ENCODE measurements at regions not wholly inside any gene's neighbourhood (a gene's known extent, or its start where the extent isn't known, plus 50 kb on each side); places are given as distances from the start of the nearest gene placed in this dataset.

GRCh38 chr20:40587038-40587437, 102.0 kb downstream of the MAFB start:
- H3K4me2 ChIP-seq (ENCODE audit: low read depth, low read length, poor library complexity, severe bottlenecking): no peak overlapping the region
- no peaks in the 10 kb centered on the region for H3K4me1 ChIP-seq (ENCODE audit: insufficient read depth, low read length, poor library complexity, severe bottlenecking)
- TF ChIP-seq EZH2phosphoT487 (IDR thresholded peaks at IDR 0.05; ENCODE audit: borderline replicate concordance): no peak
- no peak for TF ChIP-seq CTCF (conservative IDR thresholded peaks at IDR 0.05; ENCODE audit: low read length)
- no peaks in the 10 kb centered on the region for H3K27me3 ChIP-seq (ENCODE audit: insufficient read depth, low read length, poor library complexity, severe bottlenecking)
- H3F3A ChIP-seq (ENCODE audit: low read depth): no peaks in the 10 kb centered on the region
- H3K79me2 ChIP-seq (ENCODE audit: insufficient read depth, low read length): no peaks in the 10 kb centered on the region
- H3K9ac ChIP-seq (ENCODE audit: low read depth, low read length, poor library complexity, severe bottlenecking): no peak overlapping the region
- H4K20me1 ChIP-seq (ENCODE audit: insufficient read depth, low read length, poor library complexity, severe bottlenecking): no peaks in the 10 kb centered on the region
- H3K4me3 ChIP-seq (ENCODE audit: low read length, poor library complexity, severe bottlenecking): no peak overlapping the region
- no peak overlapping the region for H2AFZ ChIP-seq (ENCODE audit: low read length)
- H3K9me3 ChIP-seq (ENCODE audit: insufficient read depth, low read depth, low read length): no peaks in the 10 kb centered on the region
- H3K9me2 ChIP-seq (replicated peaks; ENCODE audit: low read depth, low read length): no peaks in the 10 kb centered on the region
- no peaks in the 10 kb centered on the region for H3K36me3 ChIP-seq (ENCODE audit: insufficient read depth, low read length)

DNA sequence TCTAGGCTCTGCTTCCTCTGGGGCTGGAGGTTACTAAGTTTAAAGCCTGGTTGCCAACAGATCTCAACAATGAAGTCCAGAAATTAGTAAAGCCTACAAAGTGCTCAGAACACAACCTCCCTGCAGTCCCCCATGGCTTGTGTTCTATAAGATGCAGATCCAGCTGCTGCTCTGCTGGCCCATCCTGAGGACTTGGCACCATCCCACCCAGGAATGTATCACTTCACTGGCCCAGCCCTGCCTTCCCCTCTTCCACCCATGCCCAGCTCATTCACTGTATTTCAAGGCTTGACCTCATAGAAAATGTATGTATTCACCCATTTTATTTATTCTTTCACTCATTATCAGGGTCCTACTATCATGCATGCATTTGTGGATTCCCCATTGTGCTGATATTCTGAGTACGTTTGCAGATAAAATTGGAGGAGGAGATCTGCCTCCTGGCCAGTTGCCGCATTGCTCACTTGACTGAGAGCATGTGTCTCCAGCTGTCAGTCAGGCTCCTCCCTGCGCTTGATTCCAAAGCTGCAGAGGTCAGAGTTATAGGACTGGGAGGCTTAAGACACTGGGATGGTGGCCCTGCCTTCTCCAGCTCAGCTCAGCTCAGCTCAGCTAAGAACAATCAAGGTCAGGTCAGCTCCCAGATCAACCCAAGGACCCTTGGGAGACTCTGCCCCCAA, 104.8 kb downstream of the MAFB start:
- no peaks in the 10 kb centered on the region for H3K27me3 ChIP-seq (ENCODE audit: insufficient read depth, low read length, poor library complexity, severe bottlenecking)
- TF ChIP-seq EZH2phosphoT487 (IDR thresholded peaks at IDR 0.05; ENCODE audit: borderline replicate concordance) (no peak), CTCF (conservative IDR thresholded peaks at IDR 0.05; ENCODE audit: low read length) (no peak)

DNA sequence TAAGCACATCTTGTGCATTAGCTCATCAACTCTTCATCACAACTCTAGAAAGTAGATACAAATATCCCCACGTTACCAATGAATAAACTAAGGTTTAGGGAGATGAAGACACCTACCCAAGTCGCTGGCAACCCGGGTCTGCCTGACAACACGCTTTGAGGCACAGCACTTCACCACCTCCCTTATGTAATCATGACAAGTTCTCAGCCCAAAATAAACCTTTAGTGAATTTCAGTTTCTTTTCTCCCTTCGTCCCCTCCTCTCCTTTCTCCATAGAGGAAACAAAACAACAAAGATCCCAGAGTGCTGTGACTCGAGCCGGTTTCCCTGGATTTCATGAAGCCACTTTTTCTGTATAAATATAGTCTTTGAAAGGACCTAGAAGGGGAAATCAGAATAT, 105.4 kb downstream of the MAFB start:
- Histone ChIP-seq H3K9me3 (ENCODE audit: insufficient read depth, low read depth, low read length) (no peaks in the 10 kb centered on the region), H3K79me2 (ENCODE audit: insufficient read depth, low read length) (no peaks in the 10 kb centered on the region), H3K9me2 (replicated peaks; ENCODE audit: low read depth, low read length) (no peaks in the 10 kb centered on the region), H3K9ac (ENCODE audit: low read depth, low read length, poor library complexity, severe bottlenecking) (no peak overlapping the region), H2AFZ (ENCODE audit: low read length) (no peak overlapping the region), H3K27me3 (ENCODE audit: insufficient read depth, low read length, poor library complexity, severe bottlenecking) (no peaks in the 10 kb centered on the region), H3K4me1 (ENCODE audit: insufficient read depth, low read length, poor library complexity, severe bottlenecking) (no peaks in the 10 kb centered on the region), H3K36me3 (ENCODE audit: insufficient read depth, low read length) (no peaks in the 10 kb centered on the region), H4K20me1 (ENCODE audit: insufficient read depth, low read length, poor library complexity, severe bottlenecking) (no peaks in the 10 kb centered on the region), H3F3A (ENCODE audit: low read depth) (no peaks in the 10 kb centered on the region), H3K4me3 (ENCODE audit: low read length, poor library complexity, severe bottlenecking) (no peak overlapping the region), H3K4me2 (ENCODE audit: low read depth, low read length, poor library complexity, severe bottlenecking) (no peak overlapping the region)
- TF ChIP-seq EZH2phosphoT487 (IDR thresholded peaks at IDR 0.05; ENCODE audit: borderline replicate concordance) (no peak), CTCF (conservative IDR thresholded peaks at IDR 0.05; ENCODE audit: low read length) (no peak)

More for the DNA sequence above, 104.8 kb downstream of the MAFB start:
- Histone ChIP-seq H2AFZ (ENCODE audit: low read length) (no peak overlapping the region), H4K20me1 (ENCODE audit: insufficient read depth, low read length, poor library complexity, severe bottlenecking) (no peaks in the 10 kb centered on the region), H3K9me3 (ENCODE audit: insufficient read depth, low read depth, low read length) (no peaks in the 10 kb centered on the region), H3K4me2 (ENCODE audit: low read depth, low read length, poor library complexity, severe bottlenecking) (no peak overlapping the region), H3K36me3 (ENCODE audit: insufficient read depth, low read length) (no peaks in the 10 kb centered on the region), H3K4me1 (ENCODE audit: insufficient read depth, low read length, poor library complexity, severe bottlenecking) (no peaks in the 10 kb centered on the region), H3F3A (ENCODE audit: low read depth) (no peaks in the 10 kb centered on the region), H3K9me2 (replicated peaks; ENCODE audit: low read depth, low read length) (no peaks in the 10 kb centered on the region), H3K79me2 (ENCODE audit: insufficient read depth, low read length) (no peaks in the 10 kb centered on the region), H3K4me3 (ENCODE audit: low read length, poor library complexity, severe bottlenecking) (no peak overlapping the region), H3K9ac (ENCODE audit: low read depth, low read length, poor library complexity, severe bottlenecking) (no peak overlapping the region)
